HG03139 (cell line): ENCODE measurements at regions not wholly inside any gene's neighbourhood (a gene's known extent, or its start where the extent isn't known, plus 50 kb on each side); places are given as distances from the start of the nearest gene placed in this dataset.
A peak's percentile ranks its signal among the peaks of the same experiment; 100 is the strongest.

Experiments
- ATAC-seq: cut with Tn5 transposase; IDR thresholded peaks from one replicate; pipeline ENCODE4 v1.9.1; 2021; ENCODE audit not compliant: unreplicated experiment

DNA sequence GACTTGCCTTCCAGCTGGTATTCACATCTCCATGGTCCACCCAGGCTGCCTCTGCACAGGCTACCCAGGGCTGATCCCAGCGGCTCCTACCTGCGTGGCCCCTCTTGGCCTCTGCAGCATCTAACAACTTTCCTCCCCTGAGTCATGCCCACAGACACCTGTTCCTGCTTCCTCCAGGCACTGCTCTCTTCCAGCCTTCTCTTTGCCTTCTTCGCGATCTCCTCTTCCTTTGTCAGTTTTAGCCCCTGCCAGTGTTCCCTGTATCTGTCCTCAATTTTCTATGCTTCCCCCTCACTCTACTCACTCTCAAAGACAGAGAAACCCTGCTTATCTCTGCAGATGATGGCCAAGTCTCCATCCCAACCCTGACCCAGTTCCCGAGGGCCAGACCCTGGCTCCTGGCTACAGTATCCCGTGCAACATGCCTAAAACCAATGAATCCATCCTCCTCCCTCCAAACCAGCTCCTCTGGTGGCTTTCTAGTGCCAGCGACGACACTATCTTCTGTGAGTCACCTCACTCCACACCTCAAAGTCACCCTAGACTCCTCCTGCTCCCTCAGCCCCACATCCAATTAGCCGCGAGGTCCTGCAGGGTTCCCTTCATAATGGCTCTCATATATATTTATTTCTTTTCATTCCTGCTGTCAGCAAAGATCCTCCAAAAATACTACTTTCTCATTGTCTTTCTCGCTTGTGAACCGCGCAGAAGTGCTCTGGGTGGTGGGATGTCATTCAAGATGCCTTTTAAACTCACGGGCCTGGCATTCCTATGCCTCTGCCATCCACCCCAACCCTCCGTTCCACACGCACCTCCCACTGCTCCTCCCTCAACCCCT, 259.2 kb downstream of the TOMM20 start:
- ATAC-seq = no peak

DNA sequence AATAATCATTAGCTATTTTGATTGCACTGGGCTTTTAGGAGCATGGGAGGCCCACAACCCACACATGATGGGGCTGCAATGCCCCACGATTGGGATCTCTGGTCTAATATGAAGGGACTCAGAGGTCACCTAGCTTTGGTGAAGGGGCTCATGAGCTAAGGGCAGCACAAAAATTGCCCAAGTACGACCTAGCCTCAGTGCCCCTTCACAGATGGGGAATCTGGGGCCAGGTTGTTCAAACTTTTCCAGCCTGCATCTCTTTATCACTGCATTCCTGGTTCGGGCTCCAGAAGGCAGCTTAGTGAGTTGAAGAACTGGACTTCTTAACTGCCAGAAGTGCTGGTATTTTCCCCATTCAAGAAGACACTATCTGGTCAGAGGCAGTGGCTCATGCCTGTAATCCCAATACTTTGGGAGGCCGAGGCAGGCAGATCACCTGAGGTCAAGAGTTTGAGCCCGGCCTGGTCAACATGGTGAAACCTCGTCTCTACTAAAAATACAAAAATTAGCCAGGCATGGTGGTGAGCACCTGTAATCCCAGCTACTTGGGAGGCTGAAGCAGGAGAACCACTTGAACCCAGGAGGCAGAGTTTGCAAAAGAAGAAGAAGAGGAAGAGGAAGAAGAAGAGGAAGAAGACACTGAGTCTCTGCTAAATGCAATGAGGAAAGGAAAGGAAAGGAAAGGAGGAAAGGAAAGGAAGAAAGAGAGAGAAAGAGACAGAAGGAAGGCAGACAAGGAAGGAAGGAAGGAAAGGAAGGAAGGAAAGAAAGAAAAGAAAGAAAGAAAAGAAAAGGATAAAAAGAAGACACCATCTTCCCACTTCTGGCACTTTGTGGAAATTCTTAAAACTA, 258.5 kb upstream of the IRF2BP2 start:
- no peak for ATAC-seq

DNA sequence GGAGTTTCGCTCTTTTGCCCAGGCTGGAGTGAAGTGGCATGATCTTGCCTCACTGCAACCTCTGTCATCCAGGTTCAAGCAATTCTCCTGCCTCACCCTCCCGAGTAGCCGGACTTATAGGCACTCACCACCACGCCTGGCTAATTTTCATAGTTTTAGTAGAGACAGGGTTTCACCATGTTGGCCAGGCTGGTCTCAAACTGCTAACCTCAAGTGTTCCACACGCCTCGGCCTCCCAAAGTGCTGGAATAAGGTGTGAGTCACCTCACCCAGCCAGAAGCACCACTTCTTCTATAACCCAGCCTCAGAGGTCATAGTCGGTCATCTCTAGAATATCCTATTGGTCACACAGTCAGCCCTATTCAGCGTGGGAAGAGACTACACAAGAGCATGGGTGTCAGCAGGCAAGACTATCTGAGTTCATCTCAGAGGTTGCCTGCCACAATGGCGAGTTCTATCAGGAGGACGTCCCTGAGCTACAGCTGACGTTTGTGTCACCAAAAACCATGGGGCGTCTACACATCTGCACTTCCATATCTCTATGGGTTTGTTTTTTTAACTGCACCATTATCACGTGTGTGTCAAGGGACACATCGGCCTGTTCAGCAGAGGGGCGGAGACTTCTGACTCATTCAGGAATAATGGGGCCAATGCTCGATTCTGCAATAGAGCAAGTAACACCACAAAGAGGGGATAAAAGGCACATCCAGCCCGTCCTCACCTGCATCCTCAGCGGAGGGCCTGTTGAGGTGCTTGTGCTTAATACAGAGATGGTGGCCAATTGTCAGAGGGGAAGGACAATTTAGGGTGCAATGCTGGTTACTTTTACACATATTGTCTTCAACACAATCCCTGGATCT, 256.3 kb upstream of the IRF2BP2 start:
- ATAC-seq = no peak

DNA sequence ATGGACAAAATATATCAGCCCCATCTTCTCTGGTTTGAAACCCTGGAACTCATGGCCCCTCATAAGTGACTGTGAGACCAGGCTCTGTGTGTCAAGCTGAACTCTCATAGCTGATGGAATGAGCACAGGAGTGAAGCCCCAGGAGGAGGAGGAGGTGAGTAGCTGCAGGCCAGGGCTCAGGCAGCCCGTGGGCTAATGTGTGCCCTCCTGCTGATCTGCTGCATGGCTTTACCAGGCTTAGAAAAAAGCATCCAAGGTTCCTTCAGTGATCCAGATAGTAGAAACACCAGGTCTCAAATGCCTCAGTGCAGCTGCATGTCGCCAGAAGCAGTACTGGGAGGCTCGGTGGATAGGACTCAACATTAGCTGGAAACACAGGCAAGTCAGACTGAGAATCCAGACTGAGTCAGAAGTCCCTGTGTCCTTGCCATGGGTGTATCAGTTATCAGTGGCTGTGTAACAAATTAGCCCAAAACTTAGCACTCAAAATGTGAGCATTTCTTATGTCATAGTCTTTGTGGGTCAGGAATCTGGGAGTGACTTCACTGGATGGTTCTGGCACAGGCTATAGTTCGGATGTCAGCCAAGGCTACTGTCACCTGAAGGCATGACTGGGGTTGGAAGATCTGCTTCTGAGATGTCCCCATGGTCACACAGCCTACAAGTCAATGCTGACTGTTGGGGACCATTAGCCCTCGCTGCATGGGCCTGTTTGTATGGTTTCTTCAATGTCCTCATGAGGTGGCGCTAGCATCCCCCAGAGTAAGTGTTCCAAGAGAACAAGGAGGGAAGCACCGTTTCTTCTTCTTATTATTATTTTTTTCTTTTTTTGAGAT, 255.4 kb upstream of the IRF2BP2 start:
- ATAC-seq = no peak

DNA sequence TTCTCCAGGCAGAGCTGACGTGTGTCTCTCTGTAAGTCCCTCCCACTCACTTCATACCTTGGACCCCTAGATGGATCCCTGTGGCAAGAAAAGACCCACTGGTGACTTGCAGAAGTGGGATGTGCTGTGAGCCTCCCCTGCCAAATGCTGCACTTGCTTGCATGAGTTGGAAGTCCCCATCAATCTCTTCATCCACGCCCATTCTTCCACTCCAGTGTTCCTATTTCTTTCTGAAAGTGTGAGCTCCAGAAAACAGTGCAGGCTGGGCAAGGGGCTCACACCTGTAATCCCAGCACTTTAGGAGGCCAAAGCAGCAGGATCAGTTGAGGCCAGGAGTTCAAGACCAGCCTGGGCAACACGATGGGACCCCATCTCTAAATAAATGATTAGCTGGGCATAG, 254.1 kb upstream of the IRF2BP2 start:
- ATAC-seq = no peak

DNA sequence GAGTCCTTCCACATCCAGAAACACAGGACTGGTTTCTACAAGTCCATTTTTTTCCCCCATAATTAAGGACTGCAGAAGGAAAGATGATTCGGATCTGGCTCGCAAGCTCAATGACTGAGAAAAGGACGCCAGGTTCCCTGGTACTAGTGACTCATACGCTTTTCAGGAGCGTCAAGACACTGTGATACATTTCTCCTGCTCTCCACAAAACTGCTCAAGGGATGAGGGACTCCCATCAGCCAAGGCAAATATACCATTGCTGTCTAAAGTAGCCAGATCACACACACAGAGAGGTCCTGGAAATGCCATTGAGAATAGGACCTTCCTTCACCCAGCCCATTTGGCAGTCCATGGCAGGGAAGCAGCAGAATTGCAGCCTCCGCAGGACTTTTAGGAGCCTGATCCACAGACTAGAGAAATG, 253.6 kb upstream of the IRF2BP2 start:
- no peak for ATAC-seq

DNA sequence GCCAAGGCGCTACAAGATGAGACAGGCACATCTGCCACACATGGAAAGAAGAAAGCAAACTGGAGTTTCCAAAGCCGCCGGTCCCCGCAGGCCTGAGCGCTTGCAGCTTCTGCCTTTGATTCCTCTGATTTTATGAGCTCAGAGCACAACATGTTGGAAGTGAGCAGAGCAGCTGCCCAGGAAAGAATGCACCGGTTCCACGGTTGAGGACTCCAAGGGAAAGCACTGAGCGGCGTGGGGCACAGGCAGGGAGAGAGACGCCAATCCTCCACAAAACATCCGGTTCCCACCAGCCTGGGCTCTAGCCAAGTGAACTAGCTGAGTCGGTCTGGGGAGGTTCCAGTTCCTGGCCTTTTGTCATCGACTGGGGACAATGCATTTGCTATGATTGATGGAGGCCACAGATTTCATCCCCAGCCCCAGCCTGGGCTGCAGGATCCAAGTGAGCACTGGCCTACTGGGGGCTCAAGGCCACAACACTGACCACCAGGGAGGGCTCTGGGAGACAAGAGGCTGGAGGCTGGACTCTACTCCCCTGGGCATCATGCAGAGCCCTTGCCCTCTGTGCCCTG, 253.1 kb upstream of the IRF2BP2 start:
- no peak for ATAC-seq

- ATAC-seq = no peak
These were observed 252.5 kb upstream of the IRF2BP2 start for GRCh38 chr1:234862360-234862943.

GRCh38 chr1:234861761-234862160, 251.8 kb upstream of the IRF2BP2 start:
- ATAC-seq = no peak

GRCh38 chr1:234861024-234861620, 251.1 kb upstream of the IRF2BP2 start:
- no peak for ATAC-seq

GRCh38 chr1:234858722-234859121, 248.7 kb upstream of the IRF2BP2 start:
- ATAC-seq = no peak

GRCh38 chr1:234856845-234857245, 246.9 kb upstream of the IRF2BP2 start:
- no peak for ATAC-seq

DNA sequence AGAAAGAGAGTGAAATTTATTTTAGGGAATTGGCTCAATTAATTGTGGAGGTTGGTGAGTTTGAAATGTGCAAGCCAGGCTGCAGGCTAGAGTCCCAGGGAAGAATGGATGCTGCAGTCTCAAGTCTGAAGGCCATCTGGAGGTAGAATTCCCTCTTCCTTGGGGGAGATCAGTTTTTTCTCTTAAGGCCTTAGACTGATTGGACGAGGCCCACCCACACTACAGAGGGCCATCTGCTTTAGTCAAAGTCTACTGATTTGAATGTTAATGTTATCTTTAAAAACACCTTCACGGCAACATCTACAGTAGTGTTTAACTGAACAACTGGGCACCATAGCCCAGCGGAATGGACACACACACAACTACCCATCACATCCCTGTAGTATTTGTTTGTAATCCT, 245.9 kb upstream of the IRF2BP2 start:
- no peak for ATAC-seq

DNA sequence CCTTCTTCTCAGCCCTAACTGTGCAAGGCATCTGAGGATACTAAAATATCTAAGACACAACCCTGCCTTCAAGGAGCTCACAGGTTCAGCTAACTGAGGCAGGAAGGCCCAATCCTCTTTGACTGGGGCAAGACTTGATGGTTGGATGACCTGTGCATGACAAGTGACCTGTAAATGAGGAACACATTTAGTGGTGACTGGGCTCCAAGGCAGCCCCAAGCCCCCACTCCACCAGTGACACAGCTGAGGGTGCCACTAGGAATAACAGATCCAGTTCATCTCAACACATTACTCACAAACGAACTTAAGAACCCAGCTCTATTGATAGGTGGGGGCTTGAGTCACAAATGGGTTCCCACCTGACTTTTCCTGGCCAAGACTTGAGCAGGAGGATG, 244.7 kb upstream of the IRF2BP2 start:
- no peak for ATAC-seq

DNA sequence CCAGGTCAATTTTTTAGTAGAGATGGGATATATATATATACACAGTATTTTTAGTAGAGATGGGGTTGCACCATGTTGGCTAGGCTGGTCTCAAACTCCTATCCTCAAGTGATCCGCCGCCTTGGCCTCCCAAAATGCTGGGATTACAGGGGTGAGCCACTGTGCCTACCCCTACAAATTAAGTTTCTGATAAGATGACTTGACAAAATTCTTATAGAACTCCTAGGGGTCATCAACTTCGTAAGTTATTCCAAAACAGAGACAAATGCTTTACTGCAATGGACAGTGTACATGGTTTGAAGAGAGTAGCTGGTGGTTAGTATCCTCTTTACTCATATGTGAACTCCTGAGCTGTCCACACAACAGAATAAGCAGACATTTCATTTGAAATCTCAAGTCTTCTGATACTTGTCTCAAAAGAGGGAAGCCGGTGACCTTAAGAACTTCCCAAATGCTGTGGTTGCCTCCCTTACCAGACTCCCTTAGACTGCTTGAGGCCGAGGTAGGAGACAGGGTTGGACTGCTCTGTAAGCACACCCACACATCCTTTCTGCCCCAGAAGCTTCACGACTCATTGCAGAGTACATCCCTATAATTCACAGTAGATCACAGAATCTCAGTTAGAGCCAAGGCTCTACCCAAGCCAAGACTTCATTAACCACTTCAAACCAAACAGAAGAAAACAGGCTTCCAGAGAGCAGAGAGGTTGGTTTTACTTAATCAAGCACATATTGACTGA, 244.1 kb upstream of the IRF2BP2 start:
- ATAC-seq = no peak

DNA sequence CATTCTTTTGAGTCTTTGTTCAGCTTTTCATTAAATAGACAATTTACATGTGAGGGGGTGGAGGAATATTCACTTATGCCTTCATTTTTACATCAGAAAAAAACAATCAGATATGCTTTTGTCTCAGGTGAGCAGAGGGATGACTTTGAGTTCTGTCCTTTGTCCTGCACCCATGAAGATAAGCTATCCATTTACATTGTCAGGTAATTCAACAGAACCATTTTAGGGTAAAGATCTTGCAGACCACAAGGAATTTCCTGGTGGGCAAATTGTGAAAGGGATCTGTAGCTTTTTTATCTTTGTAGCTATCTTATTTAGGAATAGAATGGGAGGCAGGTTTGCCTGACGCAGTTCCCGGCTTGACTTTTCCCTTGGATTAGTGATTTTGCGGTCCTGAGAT, 242.7 kb upstream of the IRF2BP2 start:
- no peak for ATAC-seq

- peak; percentile 70 for ATAC-seq
These were observed 241.8 kb upstream of the IRF2BP2 start for GRCh38 chr1:234851450-234852438.
